HG03039 (cell line): ENCODE measurements at regions not wholly inside any gene's neighbourhood (a gene's known extent, or its start where the extent isn't known, plus 50 kb on each side); places are given as distances from the start of the nearest gene placed in this dataset.
"Not testable (repeated sequence)": the region's sequence is repeated elsewhere in the genome, so short reads cannot be mapped to it uniquely, and the experiment has no call there.

ENCODE experiments used
- ATAC-seq: cut with Tn5 transposase; IDR thresholded peaks from one replicate; pipeline ENCODE4 v1.9.1; 2021; ENCODE audit warnings: mild to moderate bottlenecking, moderate library complexity; ENCODE audit not compliant: unreplicated experiment

DNA sequence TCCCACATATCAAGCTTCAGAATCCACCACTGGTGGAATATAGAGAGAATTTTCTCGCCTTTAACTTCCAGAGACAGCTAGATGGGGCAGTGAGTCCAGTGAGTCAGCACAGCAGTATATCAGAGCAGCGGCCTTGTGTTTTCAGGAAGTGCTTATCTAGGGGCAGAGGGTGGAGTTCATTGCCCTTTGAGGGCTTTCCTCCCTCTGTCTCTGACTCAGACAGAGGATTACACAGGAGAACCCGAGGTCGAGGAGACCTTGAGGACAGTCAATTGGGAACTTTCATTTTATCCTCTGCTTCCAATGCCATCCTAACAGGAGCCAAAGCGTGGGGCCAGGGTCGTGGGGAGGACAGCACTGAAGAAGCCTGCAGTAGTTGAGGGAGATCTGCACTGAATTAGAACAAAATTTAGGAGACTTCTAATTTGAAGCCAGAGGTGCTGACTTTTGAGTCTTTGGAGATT lies 109.6 kb upstream of the UMPS start:
- peak; percentile 58 for ATAC-seq

DNA sequence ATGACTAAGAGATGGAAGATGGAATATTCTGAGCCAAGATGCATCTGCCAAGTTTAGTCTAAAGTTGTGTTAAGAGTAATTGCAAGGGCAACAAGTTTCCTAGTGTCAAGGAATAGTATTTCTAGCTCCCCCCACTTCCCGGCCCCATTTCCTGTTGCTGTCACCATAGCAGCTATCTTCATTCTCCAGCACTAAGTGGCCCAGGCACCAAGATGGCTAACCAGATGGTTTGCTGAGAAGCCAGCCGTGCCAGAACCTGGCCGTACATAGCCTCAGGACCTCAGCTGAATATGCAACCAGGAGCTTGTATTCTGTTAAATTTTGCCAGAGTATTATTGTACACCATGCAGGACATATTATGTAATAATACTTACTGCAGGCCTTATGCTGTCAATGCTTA lies 108.8 kb upstream of the UMPS start:
- no peak for ATAC-seq

DNA sequence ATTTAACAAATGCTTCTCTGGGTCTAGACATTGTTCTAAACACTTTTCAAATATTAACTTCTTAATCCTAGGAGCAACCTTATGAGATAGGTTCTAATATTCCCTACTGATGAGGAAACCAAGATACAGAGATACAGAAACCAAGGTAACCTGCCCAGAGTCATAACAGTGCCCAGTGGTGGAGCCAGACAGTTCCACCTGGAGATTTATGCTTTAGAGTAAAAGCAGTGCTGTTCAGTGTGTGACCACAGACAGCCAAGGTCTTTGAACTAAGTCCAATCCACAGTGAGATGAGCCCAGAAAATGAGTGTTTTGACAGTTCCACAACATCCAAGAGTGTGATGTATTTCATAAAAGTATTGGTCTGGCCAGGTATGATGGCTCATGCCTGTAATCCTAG lies 105.2 kb upstream of the UMPS start:
- ATAC-seq, result no peak

DNA sequence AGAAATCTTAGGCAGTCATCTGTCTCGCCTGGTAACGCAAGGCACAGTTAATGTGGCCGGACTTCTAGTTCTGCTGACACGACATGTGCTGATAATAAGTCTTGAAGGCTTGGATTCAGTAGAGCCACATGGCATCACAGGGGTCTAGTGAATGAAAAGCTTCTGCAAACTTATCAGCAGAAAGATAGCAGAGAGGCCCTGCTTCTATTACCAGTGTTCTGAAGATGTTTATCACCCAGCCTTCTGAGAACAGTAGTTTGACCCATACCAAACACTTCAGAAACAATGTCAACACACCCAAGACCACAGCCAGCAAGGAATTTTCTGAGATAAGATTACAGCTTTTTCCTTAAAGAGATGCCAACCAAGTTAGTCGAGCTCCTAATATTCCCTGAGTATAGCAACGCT lies 102.7 kb upstream of the UMPS start:
- ATAC-seq, result no peak

DNA sequence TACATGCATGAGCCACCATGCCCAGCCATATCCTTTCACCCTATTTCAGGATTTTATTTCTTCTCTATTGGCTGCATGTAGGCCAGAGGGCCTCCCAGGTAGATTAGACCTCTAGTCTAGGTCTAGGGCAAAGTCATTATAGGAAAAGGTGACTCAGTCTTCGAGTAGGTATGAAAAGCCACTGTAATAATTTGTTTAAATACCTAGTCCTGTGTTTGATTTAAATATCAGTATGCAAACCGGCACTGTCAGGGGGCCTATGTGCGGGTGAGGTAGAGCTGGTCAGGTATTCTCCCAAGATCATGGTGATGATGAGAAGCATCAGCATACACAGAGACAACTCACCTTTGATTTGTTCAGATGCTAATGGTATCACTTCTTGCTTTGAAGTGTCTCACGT lies 101.4 kb upstream of the UMPS start:
- ATAC-seq, result no peak

DNA sequence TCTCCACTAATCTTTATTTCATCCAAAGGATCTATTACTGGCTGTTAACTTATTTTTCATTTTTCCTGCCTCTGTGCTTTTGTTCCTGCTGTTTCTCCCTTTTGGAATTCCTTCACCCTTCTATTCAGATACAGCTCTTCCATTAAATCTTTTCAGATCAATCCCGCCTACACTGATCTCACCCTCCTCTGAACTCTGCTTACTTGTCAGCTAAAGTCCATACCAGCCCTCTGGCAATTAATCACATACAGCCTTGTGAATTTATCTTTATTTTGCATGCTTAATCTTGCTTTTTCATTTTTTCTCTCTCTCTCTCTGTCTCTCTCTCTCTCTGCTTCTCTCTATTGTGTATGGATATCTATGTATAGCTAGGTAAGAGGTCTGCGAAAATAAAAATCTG lies 100.8 kb upstream of the UMPS start:
- no peak for ATAC-seq

DNA sequence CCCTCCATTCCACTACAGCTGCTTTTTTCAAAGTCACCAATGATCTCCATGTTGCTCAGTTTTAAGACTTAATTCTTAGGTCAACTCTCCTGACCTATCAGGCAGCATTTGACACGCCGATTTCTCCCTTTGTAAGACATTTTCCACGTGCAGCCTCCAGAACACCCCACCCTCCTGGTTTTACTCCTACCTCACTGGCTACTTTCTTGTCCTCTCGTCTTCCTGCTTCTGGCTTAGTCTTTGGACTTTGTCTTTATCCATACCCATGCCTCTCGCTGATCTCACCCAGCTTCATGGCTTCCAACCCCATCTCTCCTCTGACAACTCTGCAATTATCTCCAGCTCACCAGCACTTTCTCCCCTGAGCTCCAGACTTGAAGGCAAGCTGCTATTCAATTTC lies 99.3 kb upstream of the UMPS start:
- no peak for ATAC-seq

DNA sequence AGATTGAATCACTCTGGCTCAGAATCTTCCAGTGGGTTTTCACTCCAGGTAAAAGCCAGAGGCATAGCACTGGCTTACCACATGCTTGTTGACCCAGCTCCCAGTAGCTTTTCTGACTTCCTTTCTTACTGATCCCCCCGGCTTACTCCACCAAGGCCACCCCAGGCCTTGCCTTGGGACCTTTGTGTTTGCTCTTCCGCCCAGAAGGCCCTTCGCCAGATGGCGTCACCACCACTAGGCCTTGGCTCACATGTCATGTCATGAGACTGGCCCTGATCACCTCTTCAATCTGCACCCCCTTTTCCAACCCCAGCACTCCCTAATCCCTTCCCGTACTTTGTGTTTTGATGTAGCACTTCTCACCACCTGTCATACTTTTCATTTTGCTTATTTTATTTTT lies 98.5 kb upstream of the UMPS start:
- no peak for ATAC-seq

DNA sequence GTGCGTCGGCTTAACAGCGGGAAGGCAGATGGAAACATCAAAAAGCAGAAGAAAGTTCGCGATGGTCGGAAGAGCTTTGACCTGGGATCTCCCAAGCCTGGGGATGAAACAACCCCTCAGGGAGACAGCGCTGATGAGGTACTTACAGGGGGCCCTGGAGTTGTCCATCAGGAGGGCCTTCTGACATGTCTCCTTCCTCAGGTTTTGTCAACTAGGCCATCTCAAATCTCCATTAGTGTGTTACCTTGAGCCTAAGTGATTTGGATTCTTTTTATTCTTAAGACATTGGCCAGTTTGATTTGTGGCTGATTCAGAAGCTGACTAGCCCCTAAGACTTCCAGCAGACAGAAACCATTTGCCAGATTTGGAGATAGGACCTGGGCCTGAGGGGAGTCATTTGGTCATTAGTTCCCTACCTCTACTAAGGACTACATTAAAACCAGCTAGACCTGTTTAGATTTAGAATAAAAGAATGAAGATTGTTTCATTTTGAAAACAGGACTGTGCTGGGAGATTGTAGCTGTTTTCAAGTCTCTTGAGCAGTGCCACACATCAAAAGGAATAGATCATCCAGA lies 97.6 kb upstream of the UMPS start:
- no peak for ATAC-seq

DNA sequence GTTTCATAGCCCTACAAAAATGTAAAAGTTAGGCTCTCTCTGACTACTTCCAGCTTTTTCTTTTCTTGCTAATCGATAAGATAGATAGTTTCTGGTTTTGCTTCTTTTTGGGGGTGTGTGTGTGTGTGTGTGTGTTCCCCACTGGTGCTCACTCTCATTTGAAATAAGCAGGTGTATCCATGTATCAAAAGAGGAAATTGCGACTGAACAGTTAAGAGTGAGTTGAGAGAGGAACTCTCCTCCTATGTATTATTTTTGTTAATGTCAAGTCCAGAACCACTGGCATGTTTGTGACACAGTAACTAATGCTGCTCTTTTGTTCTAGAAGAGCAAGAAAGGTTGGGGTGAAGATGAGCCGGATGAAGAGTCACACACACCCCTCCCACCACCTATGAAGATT lies 96.7 kb upstream of the UMPS start:
- no peak for ATAC-seq

DNA sequence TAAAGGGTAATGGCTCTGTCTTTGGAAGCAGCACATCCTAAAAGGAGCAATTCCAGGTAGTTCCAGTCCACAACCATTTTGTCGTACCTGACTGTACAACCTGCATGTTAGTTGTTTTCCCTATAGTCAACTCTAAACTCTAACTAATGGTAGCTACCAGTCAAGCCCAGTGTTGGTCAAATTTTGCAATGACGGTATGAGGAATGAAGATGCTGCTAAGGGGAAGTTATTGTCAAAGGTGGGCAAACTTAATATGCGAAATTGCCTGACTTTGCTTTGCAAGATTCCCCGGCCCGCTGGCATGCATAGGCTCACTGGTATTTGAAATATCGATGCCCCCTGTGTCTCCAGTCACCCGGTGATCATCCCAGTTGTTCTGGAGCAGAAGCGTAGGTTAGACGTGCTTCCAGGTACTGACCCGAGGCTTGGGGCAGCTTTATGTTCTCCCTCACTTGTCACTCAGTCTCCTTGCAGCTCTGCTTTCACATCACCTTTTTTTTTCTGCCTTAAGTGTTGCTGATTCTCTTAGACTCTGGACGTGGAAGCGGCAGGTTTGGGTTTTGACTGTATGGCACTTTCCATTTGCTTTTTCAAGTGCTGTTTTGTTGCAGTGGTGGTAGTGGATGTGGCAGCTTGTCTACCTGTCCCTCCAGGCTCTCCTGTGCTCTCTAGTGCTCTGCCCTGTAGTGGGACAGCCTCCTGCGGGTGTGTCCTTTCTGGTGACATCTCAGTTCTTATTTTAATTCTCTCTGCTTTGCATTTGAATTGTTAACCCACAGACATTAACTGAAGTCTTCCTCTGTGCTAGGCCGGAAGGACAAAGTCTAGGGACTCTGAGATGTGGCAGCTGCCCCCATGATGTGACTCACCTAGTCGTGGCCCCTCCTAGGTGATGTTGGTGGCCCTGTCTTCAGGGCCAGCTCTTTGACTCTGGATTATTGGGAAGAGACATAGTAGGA lies 95.8 kb upstream of the UMPS start:
- no peak for ATAC-seq

DNA sequence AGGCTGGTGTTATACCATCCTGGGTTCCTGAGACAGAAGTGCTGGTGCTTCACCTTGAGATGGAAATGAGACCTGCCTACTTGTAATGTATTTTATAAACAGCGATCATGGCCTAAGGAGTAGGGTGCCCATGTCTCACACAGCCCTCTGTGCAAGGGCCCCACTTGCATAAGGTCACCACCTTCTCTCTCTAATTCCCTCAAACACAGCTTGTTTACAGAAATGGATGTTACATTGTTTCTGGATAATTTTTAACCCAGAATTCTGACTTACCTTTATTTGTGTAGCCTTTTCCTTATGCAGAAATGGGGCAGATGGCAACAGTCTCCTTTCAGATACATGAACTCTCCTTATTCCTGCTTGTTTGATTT lies 95.1 kb upstream of the UMPS start:
- ATAC-seq, result no peak

DNA sequence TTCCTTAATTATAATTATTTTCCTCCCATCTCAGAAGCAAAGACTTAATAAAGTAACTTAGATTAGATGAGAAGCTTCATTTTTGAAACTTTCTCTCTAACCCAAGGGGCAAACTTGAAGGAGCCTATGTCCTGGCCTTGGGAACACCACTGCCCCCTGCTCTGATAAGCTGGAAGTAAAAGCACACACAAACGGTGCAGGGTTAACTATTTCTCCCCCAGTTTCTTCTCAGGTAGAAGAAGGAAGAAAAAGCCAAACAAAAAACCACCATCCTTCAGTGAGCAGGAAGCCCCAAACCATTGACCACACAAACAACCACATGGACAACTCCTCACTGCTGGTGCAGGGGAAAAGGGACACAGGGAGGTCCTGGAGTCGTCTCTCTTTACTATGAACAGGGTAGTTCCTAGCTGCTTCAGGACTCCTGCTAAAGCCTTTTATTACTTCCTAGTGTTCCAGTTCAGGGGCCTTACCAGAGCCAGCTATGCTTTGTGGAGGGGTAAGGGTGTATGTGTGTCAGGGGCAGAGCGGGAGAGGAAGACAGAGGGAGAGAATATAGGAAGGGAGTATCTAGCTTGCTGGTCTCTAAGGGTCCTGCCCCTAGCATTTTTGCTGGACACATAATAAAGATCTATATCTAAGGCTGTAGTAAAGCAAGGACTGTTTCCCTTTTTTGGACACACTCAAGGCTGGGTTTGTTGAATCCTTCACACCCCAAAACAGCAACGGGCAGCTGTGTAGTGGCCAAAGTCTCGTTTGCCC lies 94.0 kb upstream of the UMPS start:
- no peak for ATAC-seq

DNA sequence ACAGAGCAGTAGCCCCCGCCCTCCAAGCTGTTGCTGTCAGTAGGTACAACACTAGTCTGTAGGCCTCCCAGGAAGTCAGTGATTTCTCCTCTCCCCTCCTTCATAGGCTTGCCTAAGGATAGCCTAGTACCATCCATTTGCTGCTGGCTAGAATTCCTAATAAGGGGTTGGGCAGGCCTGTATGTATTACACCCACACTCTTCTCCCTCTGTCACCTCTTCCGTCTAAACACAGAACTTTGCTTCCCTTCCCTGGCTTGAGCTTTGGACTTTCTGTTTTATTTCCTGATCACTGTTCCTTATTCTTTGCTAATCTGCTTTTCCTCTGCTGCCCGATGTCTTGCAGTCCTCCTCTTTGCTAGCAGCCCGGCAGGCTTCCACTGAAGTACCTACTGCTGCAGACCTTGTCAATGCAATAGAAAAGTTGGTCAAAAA lies 93.4 kb upstream of the UMPS start:
- no peak for ATAC-seq

DNA sequence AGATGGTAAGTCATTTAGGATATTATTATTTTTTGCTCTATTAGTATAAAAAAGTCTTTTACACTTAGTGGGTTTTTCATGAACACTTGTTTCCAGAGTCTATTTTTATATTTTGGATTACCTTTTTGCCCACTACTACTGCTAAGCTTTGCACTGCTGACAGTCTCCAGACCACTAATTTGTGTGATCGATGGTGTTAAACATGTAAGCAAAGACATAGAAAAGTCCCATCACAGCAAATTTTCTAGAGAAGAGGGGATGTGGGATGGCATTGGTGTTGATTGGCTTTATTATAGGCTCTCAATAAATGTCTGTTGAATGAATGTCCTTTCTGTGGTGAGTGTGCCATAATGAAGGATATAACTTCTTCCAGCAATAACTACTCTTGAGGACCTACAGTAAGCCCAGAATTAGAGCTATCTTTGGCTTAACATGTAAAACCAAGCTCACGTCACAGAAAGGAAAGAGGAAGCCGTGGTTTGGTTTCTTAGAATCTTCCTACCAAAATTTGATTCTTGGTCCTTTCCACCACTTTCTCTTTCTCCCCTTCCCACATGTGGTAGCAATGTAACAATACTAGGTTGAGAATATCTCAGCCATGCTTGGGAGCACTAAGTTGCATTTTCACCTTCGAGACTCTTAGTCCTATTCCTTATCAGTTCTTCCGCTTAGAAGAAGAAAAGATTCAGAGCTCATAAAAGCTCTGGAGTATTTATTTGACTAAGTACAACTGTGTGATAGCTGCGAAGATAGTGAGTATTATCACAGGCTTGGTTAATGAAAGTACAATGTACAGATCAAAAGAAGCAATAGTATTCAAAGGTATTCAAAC lies 90.6 kb upstream of the UMPS start:
- ATAC-seq, result peak; percentile 43

DNA sequence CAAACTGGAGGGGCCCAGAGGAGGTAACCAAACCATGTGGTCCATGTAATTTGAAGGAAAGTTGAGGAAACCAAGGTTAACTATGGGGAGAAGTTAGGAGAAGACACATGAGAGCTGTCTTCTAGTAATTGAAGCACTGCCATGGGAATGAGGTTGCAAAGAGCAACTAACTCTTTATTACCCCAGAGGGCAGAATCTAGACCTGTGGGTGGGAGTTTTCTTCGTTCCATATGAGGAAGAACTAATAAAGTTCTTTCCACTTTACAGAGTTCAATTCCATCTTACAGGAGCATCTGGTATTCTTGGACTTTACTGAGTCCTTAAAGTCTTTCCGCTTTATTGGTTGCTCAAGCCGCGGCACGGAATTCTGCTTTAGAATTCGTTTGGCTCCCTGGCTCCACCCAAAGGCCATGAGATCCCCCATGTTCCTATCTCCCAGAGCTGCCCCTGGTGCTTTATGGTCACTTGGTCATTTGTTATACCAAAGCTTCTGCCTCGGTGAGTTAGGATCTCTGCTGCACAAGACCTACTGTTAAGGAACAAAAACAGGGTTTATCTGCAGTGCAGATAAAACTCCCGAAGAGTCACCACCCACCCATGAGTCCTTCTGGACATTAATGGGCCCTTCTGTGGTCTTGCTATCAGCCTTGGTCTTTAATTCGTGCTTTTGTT lies 89.5 kb upstream of the UMPS start:
- no peak for ATAC-seq

DNA sequence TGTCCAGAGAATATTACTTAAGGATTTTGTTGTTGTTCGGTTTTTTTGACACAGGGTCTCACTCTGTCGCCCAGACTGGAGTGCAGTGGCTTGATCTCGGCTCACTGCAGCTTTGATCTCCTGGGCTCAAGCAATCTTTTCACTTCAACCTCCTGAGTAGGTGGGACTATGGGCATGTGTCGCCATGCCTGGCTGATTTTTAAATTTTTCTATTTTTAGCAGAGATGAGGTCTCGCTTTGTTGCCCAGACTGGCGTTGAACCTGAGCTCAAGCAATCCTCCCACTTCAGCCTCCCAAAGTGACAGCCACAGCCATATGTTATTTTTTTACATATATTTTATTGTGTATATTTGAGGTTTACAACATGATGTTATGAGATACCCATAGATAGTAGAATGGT lies 86.8 kb upstream of the UMPS start:
- ATAC-seq, result no peak

DNA sequence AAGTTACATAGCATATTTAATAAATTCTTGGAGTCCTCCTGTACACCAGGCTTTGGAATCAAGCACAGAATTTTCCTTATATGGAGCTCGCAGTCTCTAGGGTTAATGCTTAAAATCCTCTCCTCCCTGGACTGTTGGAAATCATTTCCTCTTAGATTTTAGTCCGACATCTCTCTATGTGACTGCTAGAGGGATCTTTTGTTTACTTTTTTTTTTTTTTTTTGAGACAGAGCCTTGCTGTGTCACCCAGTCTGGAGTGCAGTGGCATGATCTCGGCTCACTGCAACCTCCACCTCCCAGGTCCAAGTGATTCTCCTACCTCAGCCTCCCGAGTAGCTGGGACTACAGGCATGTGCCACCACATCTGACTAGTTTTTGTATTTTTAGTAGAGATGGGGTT lies 84.1 kb upstream of the UMPS start:
- ATAC-seq, result not testable (repeated sequence)

DNA sequence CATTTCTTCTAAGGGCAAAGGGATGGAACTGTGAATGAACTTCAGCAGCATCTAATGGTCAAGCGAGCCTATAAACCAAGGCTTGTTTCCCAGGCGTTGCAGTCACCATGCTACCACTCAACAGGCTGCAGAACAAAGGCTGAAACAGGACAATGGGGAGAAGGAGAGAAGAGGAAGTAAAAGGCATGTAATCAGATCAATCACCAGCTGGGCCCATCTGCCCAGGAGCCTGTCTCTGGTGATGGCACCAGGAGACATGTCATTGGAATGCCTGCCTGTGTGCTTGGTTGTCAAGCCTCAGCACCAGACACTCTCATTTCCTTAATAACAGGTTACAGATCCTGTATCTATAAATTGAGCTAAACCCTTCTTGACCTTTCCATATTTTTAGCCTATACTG lies 81.7 kb upstream of the UMPS start:
- ATAC-seq, result no peak

DNA sequence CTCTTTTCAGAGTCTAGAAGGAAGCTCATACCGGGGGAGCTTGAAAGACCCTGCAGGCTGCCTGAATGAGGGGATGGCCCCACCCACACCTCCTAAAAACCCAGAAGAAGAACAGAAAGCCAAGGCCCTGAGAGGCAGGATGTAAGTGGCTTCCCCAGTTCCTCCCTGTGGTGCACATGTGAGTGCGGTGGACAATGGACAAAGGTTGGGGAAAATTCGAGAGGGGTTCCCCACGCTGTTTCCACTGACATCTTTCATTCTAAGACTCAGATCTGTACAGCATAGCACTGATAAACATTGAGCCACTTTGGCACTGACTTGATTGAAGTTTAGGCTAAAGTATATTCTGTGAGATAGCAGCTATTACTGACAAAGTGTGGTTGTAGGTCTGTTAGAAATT lies 79.5 kb upstream of the UMPS start:
- peak; percentile 78 for ATAC-seq
